Coronary artery (tissue), 2 donors: ENCODE measurements at regions not wholly inside any gene's neighbourhood (a gene's known extent, or its start where the extent isn't known, plus 50 kb on each side); places are given as distances from the start of the nearest gene placed in this dataset.

Source experiments
- DNase-seq: peaks from one replicate; pipeline ENCODE4 v3.0.0-alpha.2; 2017; ENCODE audit warnings: low spot score
- H3K27ac ChIP-seq, 2 donors: fragments of 200-600 bp; sonication (generic); one replicate each; pipeline ENCODE4 v1.5.1; 2016 to 2019
- H3K4me3 ChIP-seq: fragments of 200-600 bp; sonication (generic); 2 replicates; pipeline ENCODE4 v1.5.1; 2016; ENCODE audit warnings: mild to moderate bottlenecking, moderate library complexity
- CTCF ChIP-seq: fragments of 200-600 bp; sonication (generic); IDR thresholded peaks from one replicate; pipeline ENCODE4 v1.5.1; 2019; ENCODE audit warnings: antibody characterized with exemption

GRCh38 chr17:6306820-6307219, 128.1 kb downstream of the AIPL1 start:
- H3K4me3 ChIP-seq, result no peak overlapping the region
- no peak for TF ChIP-seq CTCF
- DNase-seq, result no peak
- H3K27ac ChIP-seq, result no peak overlapping the region

DNA sequence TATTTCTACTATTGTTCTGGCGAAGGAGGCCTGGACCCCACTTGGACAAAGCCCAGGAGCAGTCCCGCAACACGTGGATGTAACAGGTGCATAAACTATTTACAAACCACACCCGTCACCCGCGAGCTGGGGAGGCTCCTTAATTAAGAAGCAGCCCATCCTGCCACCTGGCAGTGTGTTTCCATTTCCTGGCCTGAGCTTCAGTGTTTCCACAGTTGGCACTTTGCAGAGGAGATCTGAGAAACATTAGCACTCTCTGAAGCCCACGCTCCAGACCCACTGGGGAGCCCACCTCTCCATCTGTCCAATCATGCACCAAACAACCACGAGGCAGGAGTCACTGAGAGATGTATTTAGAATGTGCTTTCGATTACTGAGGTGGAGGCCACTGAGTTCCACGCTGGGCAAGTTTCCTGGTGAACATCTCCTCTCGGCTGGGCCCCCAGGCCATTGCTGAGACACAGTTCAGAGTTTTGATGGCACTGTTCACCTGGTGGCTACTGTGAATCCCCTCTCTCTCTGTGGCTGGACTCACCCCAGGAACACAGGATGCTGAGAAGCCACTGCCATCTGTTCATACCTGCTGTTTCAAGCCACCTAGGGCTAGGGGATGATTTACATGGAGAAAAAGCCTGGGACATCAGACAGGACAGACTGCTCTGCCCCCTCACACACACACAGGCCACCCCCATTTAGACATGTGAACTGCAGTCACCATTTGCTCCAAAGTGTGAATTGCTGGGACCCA, 129.1 kb downstream of the AIPL1 start:
- H3K4me3 ChIP-seq, result no peak overlapping the region
- no peak for DNase-seq
- TF ChIP-seq CTCF, result no peak
- H3K27ac ChIP-seq, result no peak overlapping the region

GRCh38 chr17:6304894-6305612, 129.9 kb downstream of the AIPL1 start:
- TF ChIP-seq CTCF, result no peak
- no peak overlapping the region for H3K27ac ChIP-seq
- no peak overlapping the region for H3K4me3 ChIP-seq
- no peak for DNase-seq

DNA sequence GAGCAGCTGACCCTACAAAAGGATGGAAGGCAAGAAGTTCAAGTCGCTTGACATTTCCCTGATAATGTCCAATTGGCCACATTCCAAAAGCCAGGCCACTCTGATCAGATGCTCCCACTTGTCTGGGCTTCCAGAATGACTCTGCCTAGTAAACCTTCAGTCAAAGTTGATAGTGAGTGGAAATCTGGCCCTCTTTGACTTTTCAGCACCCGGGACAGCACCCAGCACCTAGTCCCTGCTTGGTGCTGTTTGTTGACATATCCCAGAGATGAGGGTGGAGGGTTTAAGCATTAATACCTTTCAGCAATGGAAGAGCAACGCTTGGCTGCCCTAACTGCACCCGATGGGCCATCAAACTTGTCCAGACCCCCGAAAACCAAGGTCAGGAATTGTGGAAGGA, 131.3 kb downstream of the AIPL1 start:
- no peak overlapping the region for H3K27ac ChIP-seq
- no peak for TF ChIP-seq CTCF
- no peak for DNase-seq
- no peak overlapping the region for H3K4me3 ChIP-seq

- no peak for TF ChIP-seq CTCF
- no peak overlapping the region for H3K27ac ChIP-seq
- no peak for DNase-seq
- no peak overlapping the region for H3K4me3 ChIP-seq
Measured at GRCh38 chr17:6299275-6299674, 135.6 kb downstream of the AIPL1 start.

DNA sequence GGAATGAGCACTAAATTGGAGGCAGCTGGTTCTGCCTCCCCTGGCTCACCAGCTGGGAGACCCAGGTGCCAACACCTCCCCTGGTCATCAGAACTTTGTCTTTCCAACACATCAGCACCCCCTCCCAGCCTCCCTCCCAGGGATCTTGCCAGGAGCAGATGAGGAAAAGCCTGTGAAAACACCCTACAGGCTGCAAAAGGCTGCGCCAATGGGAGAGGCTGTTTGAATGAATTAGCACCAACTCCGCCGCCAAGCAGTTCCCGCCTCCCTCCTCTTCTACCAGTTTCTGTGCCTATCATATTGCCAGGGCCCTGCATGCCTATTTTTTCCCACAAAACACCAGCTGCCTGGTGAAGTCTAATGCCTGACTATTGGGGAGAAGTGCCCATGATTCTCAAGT, 137.0 kb downstream of the AIPL1 start:
- DNase-seq, result no peak

More for the DNA sequence above, 137.0 kb downstream of the AIPL1 start:
- Histone ChIP-seq H3K27ac (no peak overlapping the region), H3K4me3 (no peak overlapping the region)
- TF ChIP-seq CTCF, result no peak
